Osteoblast (primary cell): ENCODE measurements at regions not wholly inside any gene's neighbourhood (a gene's known extent, or its start where the extent isn't known, plus 50 kb on each side); places are given as distances from the start of the nearest gene placed in this dataset.

Experiments used
- DNase-seq: peaks from one replicate; pipeline ENCODE4 v3.0.0; 2011; ENCODE audit warnings: low spot score, mixed read lengths; ENCODE audit not compliant: insufficient read length; ENCODE audit errors: missing footprints
- H2AFZ ChIP-seq: 2 replicates; pipeline ENCODE4 v1.6.0; 2011; ENCODE audit warnings: mild to moderate bottlenecking, low read length
- H3K27ac ChIP-seq: 2 replicates; pipeline ENCODE4 v1.5.1; 2011; ENCODE audit warnings: mild to moderate bottlenecking, low read depth, low read length, moderate library complexity
- H3K27me3 ChIP-seq: 2 replicates; pipeline ENCODE4 v1.6.0; 2012; ENCODE audit warnings: mild to moderate bottlenecking, control low read depth, inconsistent platforms, low read length, moderate library complexity; ENCODE audit not compliant: insufficient read depth
- H3K36me3 ChIP-seq: 2 replicates; pipeline ENCODE4 v1.5.1; 2011; ENCODE audit warnings: mild to moderate bottlenecking, low read length, control low read depth, moderate library complexity; ENCODE audit not compliant: insufficient read depth
- H3K4me1 ChIP-seq: 2 replicates; pipeline ENCODE4 v1.5.1; 2011; ENCODE audit warnings: mild to moderate bottlenecking, low read length, control low read depth, moderate library complexity; ENCODE audit not compliant: insufficient read depth
- H3K4me2 ChIP-seq: 2 replicates; pipeline ENCODE4 v1.6.0; 2011; ENCODE audit warnings: mild to moderate bottlenecking, low read length; ENCODE audit not compliant: insufficient read depth
- H3K4me3 ChIP-seq: fragments of 200-600 bp; sonication (generic); 3 replicates; pipeline ENCODE4 v1.5.1; 2012; ENCODE audit warnings: mild to moderate bottlenecking, low read length, inconsistent platforms; ENCODE audit not compliant: insufficient read depth
- H3K79me2 ChIP-seq: 2 replicates; pipeline ENCODE4 v1.6.0; 2012; ENCODE audit warnings: mild to moderate bottlenecking, low read length, control low read depth, inconsistent platforms; ENCODE audit not compliant: insufficient read depth
- H3K9me3 ChIP-seq: 2 replicates; pipeline ENCODE4 v1.5.1; 2011; ENCODE audit warnings: low read depth, low read length, control low read depth
- H4K20me1 ChIP-seq: 2 replicates; pipeline ENCODE4 v1.6.0; 2012; ENCODE audit warnings: mild to moderate bottlenecking, low read length, control low read depth; ENCODE audit not compliant: insufficient read depth
- TF ChIP-seq, protein P1 (sequence below): IDR thresholded peaks from 2 replicates; pipeline ENCODE4 v1.5.1; 2011; ENCODE audit warnings: mild to moderate bottlenecking, low read depth, low read length, moderate library complexity; ENCODE audit errors: extremely low read depth

GRCh38 chr5:89346573-89346972 lies 463.6 kb upstream of the MEF2C start:
- Histone ChIP-seq H4K20me1 (no peaks in the 10 kb centered on the region), H3K4me2 (no peak overlapping the region), H3K36me3 (no peaks in the 10 kb centered on the region), H3K4me1 (peaks cover 24% of the 10 kb centered on the region), H3K79me2 (no peaks in the 10 kb centered on the region), H3K27ac (no peak overlapping the region), H3K9me3 (no peaks in the 10 kb centered on the region), H2AFZ (no peak overlapping the region), H3K4me3 (no peak overlapping the region), H3K27me3 (no peaks in the 10 kb centered on the region)
- no peak for DNase-seq
- TF ChIP-seq, protein P1, sequence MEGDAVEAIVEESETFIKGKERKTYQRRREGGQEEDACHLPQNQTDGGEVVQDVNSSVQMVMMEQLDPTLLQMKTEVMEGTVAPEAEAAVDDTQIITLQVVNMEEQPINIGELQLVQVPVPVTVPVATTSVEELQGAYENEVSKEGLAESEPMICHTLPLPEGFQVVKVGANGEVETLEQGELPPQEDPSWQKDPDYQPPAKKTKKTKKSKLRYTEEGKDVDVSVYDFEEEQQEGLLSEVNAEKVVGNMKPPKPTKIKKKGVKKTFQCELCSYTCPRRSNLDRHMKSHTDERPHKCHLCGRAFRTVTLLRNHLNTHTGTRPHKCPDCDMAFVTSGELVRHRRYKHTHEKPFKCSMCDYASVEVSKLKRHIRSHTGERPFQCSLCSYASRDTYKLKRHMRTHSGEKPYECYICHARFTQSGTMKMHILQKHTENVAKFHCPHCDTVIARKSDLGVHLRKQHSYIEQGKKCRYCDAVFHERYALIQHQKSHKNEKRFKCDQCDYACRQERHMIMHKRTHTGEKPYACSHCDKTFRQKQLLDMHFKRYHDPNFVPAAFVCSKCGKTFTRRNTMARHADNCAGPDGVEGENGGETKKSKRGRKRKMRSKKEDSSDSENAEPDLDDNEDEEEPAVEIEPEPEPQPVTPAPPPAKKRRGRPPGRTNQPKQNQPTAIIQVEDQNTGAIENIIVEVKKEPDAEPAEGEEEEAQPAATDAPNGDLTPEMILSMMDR = no peak

DNA sequence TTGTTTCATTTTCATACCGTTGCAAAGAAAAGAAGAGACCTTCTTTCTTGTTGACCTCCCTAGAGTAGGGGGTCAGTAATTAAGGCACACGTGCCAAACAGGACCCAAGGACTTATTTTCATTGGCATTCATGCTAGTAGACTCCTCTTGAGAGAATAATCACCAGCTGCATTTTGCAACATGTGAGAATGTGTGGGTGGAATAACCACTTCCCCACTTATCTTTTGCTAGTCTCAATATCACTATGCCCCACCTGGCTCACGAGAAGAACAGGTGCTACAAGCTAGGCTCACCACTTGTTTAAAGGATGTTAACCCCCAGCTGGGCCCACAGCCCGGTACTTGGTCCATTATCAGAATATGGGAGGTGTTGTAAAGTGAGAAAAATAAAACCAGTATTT lies 460.7 kb upstream of the MEF2C start:
- H2AFZ ChIP-seq = no peak overlapping the region
- H3K27ac ChIP-seq = no peak overlapping the region
- no peaks in the 10 kb centered on the region for H3K36me3 ChIP-seq
- no peaks in the 10 kb centered on the region for H3K79me2 ChIP-seq
- no peaks in the 10 kb centered on the region for H4K20me1 ChIP-seq
- H3K4me2 ChIP-seq = no peak overlapping the region
- TF ChIP-seq, protein P1 = no peak
- H3K4me1 ChIP-seq = peaks cover 20% of the 10 kb centered on the region
- no peak overlapping the region for H3K4me3 ChIP-seq
- H3K27me3 ChIP-seq = no peaks in the 10 kb centered on the region
- no peak for DNase-seq
- no peaks in the 10 kb centered on the region for H3K9me3 ChIP-seq

GRCh38 chr5:89342106-89342876 lies 459.3 kb upstream of the MEF2C start:
- H3K79me2 ChIP-seq = no peaks in the 10 kb centered on the region
- H3K4me2 ChIP-seq = peak overlapping the region; percentile 28
- no peaks in the 10 kb centered on the region for H4K20me1 ChIP-seq
- TF ChIP-seq, protein P1 = no peak
- DNase-seq = peak; percentile 30
- H3K36me3 ChIP-seq = no peaks in the 10 kb centered on the region
- H3K9me3 ChIP-seq = no peaks in the 10 kb centered on the region
- no peak overlapping the region for H3K4me3 ChIP-seq
- H3K27ac ChIP-seq = peak overlapping the region; percentile 75
- H3K27me3 ChIP-seq = no peaks in the 10 kb centered on the region
- H3K4me1 ChIP-seq = peaks cover 20% of the 10 kb centered on the region
- peak overlapping the region; percentile 65 for H2AFZ ChIP-seq

DNA sequence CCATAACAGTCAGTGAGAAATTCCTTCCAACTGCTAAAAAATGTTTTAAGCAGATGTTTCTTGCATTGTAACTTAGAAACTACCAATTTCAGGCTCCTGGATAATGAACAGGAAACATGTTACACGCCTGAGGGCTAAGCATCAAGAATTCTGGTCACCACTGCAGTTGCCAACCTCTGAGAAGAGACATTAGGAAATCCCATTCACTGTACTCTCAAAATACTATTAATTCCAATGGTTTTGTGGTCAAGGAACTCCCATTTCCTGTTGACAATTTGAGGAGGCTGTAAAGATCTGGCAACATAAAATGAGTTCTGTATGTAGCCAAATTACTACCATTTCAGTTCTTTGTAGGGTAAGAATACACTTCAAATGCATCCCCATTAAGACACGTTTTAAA lies 456.0 kb upstream of the MEF2C start:
- no peaks in the 10 kb centered on the region for H4K20me1 ChIP-seq
- H3K27me3 ChIP-seq = no peaks in the 10 kb centered on the region
- no peak overlapping the region for H2AFZ ChIP-seq
- H3K9me3 ChIP-seq = no peaks in the 10 kb centered on the region
- no peak overlapping the region for H3K4me3 ChIP-seq
- no peak for DNase-seq
- H3K36me3 ChIP-seq = no peaks in the 10 kb centered on the region
- TF ChIP-seq, protein P1 = no peak
- no peak overlapping the region for H3K4me2 ChIP-seq
- H3K79me2 ChIP-seq = no peaks in the 10 kb centered on the region
- no peak overlapping the region for H3K27ac ChIP-seq
- peaks cover 20% of the 10 kb centered on the region for H3K4me1 ChIP-seq
